ENCODE measurements at regions not wholly inside any gene's neighbourhood (a gene's known extent, or its start where the extent isn't known, plus 50 kb on each side); places are given as distances from the start of the nearest gene placed in this dataset.

DNA sequence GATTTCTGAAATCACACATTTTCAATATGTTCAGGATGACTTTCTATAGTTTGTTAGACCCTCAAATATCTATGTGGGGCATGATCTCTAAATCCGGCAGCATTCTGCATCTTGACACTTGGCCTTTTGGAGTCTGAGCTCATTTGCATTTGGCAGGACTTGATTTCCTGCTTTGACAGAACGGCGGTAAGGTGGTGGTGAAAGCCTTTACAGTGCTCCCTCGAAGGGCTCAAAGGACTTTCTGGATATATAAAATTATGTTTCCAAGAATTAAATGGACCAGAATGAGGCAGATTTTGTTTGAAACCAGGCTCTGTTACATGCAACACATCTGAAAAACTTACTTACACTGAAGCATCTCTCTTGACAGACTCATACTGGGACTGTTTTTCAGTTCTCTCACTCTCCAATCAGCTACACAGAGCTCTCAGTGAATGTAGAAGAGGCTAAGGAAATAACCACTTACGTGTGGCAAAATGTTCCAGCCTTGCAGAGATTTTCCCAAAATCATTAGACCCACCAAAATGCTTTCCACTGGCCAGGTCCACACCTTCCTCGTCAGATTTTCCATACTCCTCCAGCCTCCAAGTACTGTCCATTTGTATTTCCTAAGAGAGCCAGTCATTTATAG lies 207.2 kb downstream of the SPRY2 start:
- no peak for DNase-seq (ENCODE audit: low read depth in 3 of 3, low spot score in 1 of 3)

GRCh38 chr13:80132741-80133601 lies 208.0 kb downstream of the SPRY2 start:
- no peak for DNase-seq (ENCODE audit: low read depth in 3 of 3, low spot score in 1 of 3)

DNA sequence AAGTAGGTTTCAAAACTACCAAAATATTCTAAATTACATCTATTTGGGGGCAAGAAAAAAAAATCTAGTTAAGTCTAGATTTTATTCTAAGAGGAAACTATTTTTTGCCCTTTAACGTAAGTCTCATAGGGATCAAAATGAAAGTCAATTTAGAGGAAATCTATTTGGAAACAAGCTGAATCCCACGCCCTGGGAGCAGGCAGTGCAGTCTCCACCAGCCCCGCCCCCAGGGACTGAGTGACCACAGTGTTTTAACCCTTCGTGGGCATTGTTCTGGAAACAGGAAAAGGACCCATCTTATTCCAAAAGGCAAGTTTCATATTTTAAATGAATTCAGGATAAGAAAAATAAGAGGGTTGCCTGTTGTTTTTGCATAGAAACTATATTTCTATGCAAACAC lies 209.7 kb downstream of the SPRY2 start:
- no peak for DNase-seq (ENCODE audit: low read depth in 3 of 3, low spot score in 1 of 3)

DNA sequence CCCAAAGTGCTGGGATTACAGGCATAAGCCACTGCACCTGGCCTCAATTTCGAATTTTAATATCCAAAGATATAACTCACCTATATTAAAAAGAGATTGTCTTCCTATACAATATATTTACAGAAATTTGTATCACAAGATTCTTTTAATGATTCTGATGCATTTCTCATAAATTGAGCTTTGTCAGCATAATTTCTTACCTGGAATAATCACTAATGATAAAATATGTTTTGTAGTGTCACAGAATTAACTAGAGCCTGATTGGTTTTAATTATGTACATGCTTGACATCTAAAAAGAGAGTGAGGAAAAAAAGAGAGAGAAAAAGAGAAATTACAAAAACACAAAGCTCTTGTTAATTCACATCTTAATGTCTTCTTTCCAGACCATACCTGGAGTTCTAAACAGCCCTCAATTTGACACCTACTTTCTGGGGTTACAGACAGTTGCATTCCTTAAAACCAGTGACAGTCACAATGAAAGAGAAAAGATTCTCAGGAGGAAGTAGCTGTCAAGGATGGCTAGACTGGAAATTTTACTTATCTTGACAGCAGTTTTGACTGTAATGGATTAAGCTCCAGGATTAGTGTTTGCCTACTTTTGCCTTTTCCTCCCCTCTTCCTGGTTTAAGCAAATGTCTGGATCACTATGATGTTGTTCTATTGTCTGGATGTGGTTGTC lies 214.4 kb downstream of the SPRY2 start:
- no peak for DNase-seq (ENCODE audit: low read depth in 3 of 3, low spot score in 1 of 3)

- DNase-seq (ENCODE audit: low read depth in 3 of 3, low spot score in 1 of 3): no peak
Observed at GRCh38 chr13:80123945-80124344, 217.0 kb downstream of the SPRY2 start.

GRCh38 chr13:80121038-80121437 lies 219.9 kb downstream of the SPRY2 start:
- DNase-seq (ENCODE audit: low read depth in 3 of 3, low spot score in 1 of 3): no peak

DNA sequence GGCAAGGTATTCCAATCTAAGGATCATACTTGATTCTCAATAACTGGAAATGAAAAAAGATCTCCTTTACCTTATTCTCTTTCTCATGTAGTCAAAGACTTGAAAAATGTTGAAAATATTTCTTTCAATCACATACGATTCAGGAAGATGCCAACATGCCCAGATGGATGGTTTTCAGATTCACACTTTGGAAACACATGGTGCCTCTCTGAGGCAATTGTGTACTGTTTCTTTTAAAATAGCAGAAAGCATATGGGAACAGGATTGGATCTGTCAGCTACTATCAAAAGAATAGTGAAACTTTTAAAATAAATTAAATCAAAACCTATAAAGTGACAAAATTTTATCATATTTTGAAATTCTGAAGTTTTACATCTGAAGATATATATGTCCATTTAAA lies 222.4 kb downstream of the SPRY2 start:
- DNase-seq (ENCODE audit: low read depth in 3 of 3, low spot score in 1 of 3): no peak

- no peak for DNase-seq (ENCODE audit: low read depth in 3 of 3, low spot score in 1 of 3)
Observed at GRCh38 chr13:80118099-80118498, 222.8 kb downstream of the SPRY2 start.

DNA sequence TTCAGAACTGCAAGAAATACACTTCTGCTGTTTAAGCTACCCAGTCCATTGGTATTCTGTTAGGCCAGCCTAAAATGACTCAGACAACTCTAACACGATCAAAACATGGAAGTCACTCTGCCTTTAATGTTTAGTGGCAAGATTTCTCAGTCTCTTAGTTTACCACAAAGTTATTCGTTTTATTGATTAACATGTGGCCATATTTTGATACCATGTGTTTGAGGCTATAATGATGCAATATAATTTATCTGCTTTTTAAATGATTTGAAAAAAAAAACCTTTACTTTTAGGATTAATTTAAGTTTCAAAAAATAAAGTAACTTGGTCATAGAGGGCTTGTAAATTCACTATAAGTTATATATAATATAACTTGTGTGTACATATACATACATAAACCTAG lies 223.4 kb downstream of the SPRY2 start:
- DNase-seq (ENCODE audit: low read depth in 3 of 3, low spot score in 1 of 3): no peak

DNA sequence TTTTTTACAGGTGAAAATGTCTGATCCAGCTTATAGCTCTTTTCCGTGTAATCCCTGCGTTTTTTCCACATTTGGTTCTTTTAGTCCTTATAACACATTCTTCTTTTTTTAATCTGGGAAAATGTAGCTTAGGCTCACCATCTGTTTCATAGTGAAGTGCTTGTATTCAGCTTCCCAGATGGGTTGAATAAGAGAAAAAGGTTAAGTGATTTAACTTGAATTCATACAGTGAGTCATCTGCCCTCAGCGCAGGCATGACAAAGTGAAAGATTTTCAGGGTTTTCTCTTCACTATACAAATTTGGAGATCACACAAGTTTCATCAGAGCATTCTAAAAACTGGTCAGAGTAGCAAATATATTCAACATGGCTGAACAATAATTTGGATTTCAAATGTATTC lies 224.8 kb downstream of the SPRY2 start:
- DNase-seq (ENCODE audit: low read depth in 3 of 3, low spot score in 1 of 3): no peak

DNA sequence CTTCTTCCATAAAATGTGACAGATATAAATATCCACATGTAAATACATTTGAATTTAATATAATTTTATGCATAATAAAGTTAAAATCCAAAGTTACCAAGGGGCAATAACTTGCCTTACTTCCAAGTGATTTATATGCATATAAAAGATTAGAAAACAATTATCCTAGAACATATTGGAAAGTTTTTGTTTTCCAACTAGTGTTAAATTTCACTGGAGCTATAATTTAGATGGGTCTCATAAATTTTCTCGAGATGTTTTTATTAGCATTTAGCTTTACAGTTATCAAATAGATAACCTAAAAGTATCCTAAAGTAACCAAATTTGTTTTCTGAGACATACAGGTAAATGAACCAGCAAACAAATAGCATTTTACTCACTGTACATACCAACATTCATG lies 225.3 kb downstream of the SPRY2 start:
- DNase-seq (ENCODE audit: low read depth in 3 of 3, low spot score in 1 of 3): no peak

- no peak for DNase-seq (ENCODE audit: low read depth in 3 of 3, low spot score in 1 of 3)
Observed at GRCh38 chr13:80113714-80114454, 227.0 kb downstream of the SPRY2 start.

- no peak for DNase-seq (ENCODE audit: low read depth in 3 of 3, low spot score in 1 of 3)
Observed at GRCh38 chr13:80109303-80109702, 231.6 kb downstream of the SPRY2 start.

GRCh38 chr13:80105350-80105749 lies 235.6 kb downstream of the SPRY2 start:
- DNase-seq (ENCODE audit: low read depth in 3 of 3, low spot score in 1 of 3): no peak

- no peak for DNase-seq (ENCODE audit: low read depth in 3 of 3, low spot score in 1 of 3)
Observed at GRCh38 chr13:80101040-80101439, 239.9 kb downstream of the SPRY2 start.

GRCh38 chr13:80100636-80101035 lies 240.3 kb downstream of the SPRY2 start:
- DNase-seq (ENCODE audit: low read depth in 3 of 3, low spot score in 1 of 3): no peak

- DNase-seq (ENCODE audit: low read depth in 3 of 3, low spot score in 1 of 3): no peak
Observed at GRCh38 chr13:80097561-80097960, 243.4 kb downstream of the SPRY2 start.

DNA sequence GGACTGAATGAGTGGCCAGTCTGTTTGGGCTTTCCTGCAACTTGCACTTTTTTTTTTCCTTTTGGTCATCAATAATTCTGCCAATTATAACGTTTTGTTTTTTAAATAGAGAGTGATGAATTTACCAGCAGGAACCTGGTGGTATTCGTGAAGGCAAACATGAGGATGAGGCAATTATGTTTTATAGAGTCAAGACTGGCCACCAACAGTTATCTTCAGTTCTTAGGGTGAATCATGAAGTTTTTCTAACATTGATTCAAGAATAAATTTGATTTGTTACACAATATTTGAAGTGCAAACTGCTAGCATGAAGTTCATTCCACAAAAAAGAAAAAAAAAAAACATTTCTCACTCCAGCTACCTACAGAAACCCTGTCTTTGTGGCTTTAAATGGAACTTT lies 244.5 kb downstream of the SPRY2 start:
- DNase-seq (ENCODE audit: low read depth in 3 of 3, low spot score in 1 of 3): no peak

GRCh38 chr13:80094526-80094925 lies 246.4 kb downstream of the SPRY2 start:
- no peak for DNase-seq (ENCODE audit: low read depth in 3 of 3, low spot score in 1 of 3)

GRCh38 chr13:80093888-80094287 lies 247.0 kb downstream of the SPRY2 start:
- no peak for DNase-seq (ENCODE audit: low read depth in 3 of 3, low spot score in 1 of 3)

DNA sequence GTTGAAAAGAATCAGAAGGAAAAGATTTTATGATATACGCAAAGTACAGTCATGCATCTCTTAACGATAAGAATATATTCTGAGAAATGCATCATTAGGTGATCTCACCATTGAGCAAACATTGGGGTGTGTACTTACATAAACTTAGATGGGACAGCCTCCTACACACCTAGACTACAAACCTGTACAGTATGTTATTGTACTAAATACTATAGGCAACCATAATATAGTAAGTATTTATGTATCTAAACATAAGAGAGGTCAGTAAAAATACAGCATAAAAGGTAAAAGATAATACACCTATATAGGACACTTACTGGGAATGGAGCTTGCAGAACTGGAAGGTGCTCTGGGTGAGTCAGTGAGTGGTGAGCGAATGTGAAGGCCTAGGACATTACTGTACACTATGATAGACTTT lies 254.6 kb downstream of the SPRY2 start:
- no peak for DNase-seq (ENCODE audit: low read depth in 3 of 3, low spot score in 1 of 3)

Data from stimulated activated CD4-positive, alpha-beta T cell treated with anti-CD3 and anti-CD28 coated beads, TNF-alpha, amount 100 ng/mL, for 1 hour (primary cell).